Fibroblast of pulmonary artery (primary cell): ENCODE measurements at regions not wholly inside any gene's neighbourhood (a gene's known extent, or its start where the extent isn't known, plus 50 kb on each side); places are given as distances from the start of the nearest gene placed in this dataset.

Source experiments
- DNase-seq: peaks from one replicate; pipeline ENCODE4 v3.0.0-alpha.2; 2010; ENCODE audit warnings: low read depth
- H3K4me3 ChIP-seq: replicated peaks from 2 replicates; pipeline ENCODE4 v1.5.1; 2011; ENCODE audit warnings: low read depth, mild to moderate bottlenecking, control low read depth, low read length, moderate library complexity
- CTCF ChIP-seq: IDR thresholded peaks from 2 replicates; pipeline ENCODE4 v1.5.1; 2011; ENCODE audit warnings: mild to moderate bottlenecking, control low read depth, low read length, inconsistent platforms; ENCODE audit errors: missing control alignments

GRCh38 chr4:57287687-57288604, 177.8 kb upstream of the IGFBP7 start:
- no peak overlapping the region for H3K4me3 ChIP-seq
- no peak for TF ChIP-seq CTCF
- DNase-seq = no peak

GRCh38 chr4:57282933-57283310, 172.7 kb upstream of the IGFBP7 start:
- TF ChIP-seq CTCF = no peak
- H3K4me3 ChIP-seq = no peak overlapping the region
- no peak for DNase-seq

- DNase-seq = no peak
- no peak for TF ChIP-seq CTCF
- no peak overlapping the region for H3K4me3 ChIP-seq
These were observed 170.3 kb upstream of the IGFBP7 start for GRCh38 chr4:57280481-57280880.

GRCh38 chr4:57278780-57279179, 168.6 kb upstream of the IGFBP7 start:
- TF ChIP-seq CTCF = no peak
- H3K4me3 ChIP-seq = no peak overlapping the region
- no peak for DNase-seq

GRCh38 chr4:57274082-57274481, 163.9 kb upstream of the IGFBP7 start:
- DNase-seq = no peak
- TF ChIP-seq CTCF = no peak
- no peak overlapping the region for H3K4me3 ChIP-seq

GRCh38 chr4:57270346-57270745, 160.2 kb upstream of the IGFBP7 start:
- TF ChIP-seq CTCF = no peak
- no peak overlapping the region for H3K4me3 ChIP-seq
- DNase-seq = peak; percentile 2
